GM18505 (cell line): ENCODE measurements at regions not wholly inside any gene's neighbourhood (a gene's known extent, or its start where the extent isn't known, plus 50 kb on each side); places are given as distances from the start of the nearest gene placed in this dataset.

ENCODE experiments used
- ATAC-seq: cut with Tn5 transposase; IDR thresholded peaks from one replicate; pipeline ENCODE4 v1.9.1; 2021; ENCODE audit not compliant: unreplicated experiment
- POLR2A ChIP-seq: IDR thresholded peaks from 4 replicates; pipeline ENCODE4 v1.6.1; 2011; ENCODE audit warnings: borderline replicate concordance; ENCODE audit not compliant: insufficient read depth, insufficient read length; ENCODE audit errors: extremely low read depth

GRCh38 chr1:98331243-98331642 is 330.3 kb upstream of the SNX7 start:
- TF ChIP-seq POLR2A, result no peak
- no peak for ATAC-seq

- TF ChIP-seq POLR2A, result no peak
- no peak for ATAC-seq
Measured at GRCh38 chr1:98330224-98330623, 331.3 kb upstream of the SNX7 start.

- no peak for TF ChIP-seq POLR2A
- ATAC-seq, result no peak
Measured at GRCh38 chr1:98328855-98329254, 332.7 kb upstream of the SNX7 start.

- no peak for ATAC-seq
- TF ChIP-seq POLR2A, result no peak
Measured at GRCh38 chr1:98327220-98327861, 334.2 kb upstream of the SNX7 start.

- no peak for TF ChIP-seq POLR2A
- ATAC-seq, result no peak
Measured at GRCh38 chr1:98325646-98326440, 335.7 kb upstream of the SNX7 start.

- no peak for TF ChIP-seq POLR2A
- ATAC-seq, result no peak
Measured at GRCh38 chr1:98323906-98324358, 337.6 kb upstream of the SNX7 start.

- TF ChIP-seq POLR2A, result no peak
- no peak for ATAC-seq
Measured at GRCh38 chr1:98323388-98323787, 338.1 kb upstream of the SNX7 start.

- TF ChIP-seq POLR2A, result no peak
- no peak for ATAC-seq
Measured at GRCh38 chr1:98322966-98323365, 338.6 kb upstream of the SNX7 start.

- ATAC-seq, result no peak
- TF ChIP-seq POLR2A, result no peak
Measured at GRCh38 chr1:98322086-98322485, 339.4 kb upstream of the SNX7 start.

- no peak for ATAC-seq
- TF ChIP-seq POLR2A, result no peak
Measured at GRCh38 chr1:98321191-98321590, 340.3 kb upstream of the SNX7 start.

- no peak for TF ChIP-seq POLR2A
- ATAC-seq, result no peak
Measured at GRCh38 chr1:98316286-98316905, 345.1 kb upstream of the SNX7 start.

GRCh38 chr1:98315309-98315708 is 346.2 kb upstream of the SNX7 start:
- no peak for TF ChIP-seq POLR2A
- ATAC-seq, result no peak

- no peak for ATAC-seq
- TF ChIP-seq POLR2A, result no peak
Measured at GRCh38 chr1:98314601-98315000, 346.9 kb upstream of the SNX7 start.
